HG03439 (cell line): ENCODE measurements at regions not wholly inside any gene's neighbourhood (a gene's known extent, or its start where the extent isn't known, plus 50 kb on each side); places are given as distances from the start of the nearest gene placed in this dataset.

Source experiments
- ATAC-seq: cut with Tn5 transposase; IDR thresholded peaks from one replicate; pipeline ENCODE4 v1.9.1; 2021; ENCODE audit warnings: mild to moderate bottlenecking, moderate library complexity; ENCODE audit not compliant: unreplicated experiment

DNA sequence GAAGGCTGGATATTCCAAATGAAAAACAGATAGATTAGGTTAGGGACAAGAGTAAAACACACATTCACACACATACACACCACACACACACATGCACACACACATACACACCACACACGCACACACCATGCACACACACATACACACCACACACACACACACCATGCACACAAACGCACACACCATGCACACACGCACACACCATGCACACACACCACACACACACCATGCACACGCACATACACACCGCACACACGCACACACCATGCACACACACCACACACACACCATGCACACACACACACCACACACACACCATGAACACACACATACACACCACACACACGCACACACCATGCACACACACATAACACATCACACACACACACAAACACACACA is 203.7 kb upstream of the ZFHX3 start:
- no peak for ATAC-seq

DNA sequence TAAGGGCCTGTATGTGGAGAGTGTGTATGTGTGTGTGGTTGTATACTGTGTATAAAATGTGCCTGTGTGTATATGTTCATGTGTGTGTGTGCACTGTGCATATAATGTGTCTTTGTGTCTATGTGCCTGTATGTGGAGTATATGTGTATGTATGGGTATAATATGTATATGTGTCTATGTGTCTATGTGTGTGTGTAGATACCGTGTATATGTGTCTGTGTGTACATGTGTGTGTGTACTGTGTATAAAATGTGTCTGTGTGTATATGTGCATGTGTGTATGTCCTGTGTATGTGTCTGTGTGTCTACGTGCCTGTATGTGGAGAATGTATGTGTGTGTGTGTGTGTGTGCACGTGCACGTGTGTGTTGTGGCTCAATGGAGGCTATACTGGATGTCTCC is 200.4 kb upstream of the ZFHX3 start:
- ATAC-seq = no peak

DNA sequence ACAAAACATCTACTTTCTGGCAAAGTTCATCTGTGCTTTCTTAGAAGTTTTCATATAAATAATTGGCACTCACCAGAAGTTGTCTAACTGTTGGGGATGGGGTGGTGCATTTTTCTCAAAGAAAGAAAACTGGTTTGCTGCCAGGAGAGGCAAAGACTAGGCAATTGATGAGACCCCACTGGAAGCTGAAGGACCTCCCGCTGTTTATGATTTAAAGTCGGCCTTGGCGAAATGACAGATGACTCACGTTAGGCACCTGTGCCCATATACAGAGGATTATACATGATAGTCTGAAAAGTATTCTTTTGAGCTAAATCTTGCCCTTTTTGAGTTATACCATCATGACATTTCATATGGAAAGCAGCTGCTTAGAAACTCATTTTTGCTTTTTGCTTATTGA is 193.0 kb upstream of the ZFHX3 start:
- no peak for ATAC-seq

DNA sequence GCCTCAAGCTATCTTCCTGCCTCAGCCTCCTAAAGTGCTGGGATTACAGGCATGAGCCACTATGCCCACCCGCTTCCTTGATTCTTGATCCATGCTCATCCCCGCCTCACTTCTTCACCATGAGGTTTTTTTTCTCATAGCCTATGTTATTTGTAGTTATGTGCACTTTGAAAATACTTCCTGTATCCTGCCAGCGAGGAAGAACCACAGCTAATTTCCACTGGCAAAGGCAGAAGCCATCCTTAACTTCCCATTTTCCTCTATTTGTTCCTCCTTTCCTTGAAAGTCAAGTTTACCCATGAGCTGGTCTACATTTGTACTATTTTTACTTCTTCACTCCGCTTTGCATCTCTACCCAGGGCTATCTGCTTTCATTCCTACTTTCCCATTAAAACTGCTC is 189.7 kb upstream of the ZFHX3 start:
- ATAC-seq = no peak

DNA sequence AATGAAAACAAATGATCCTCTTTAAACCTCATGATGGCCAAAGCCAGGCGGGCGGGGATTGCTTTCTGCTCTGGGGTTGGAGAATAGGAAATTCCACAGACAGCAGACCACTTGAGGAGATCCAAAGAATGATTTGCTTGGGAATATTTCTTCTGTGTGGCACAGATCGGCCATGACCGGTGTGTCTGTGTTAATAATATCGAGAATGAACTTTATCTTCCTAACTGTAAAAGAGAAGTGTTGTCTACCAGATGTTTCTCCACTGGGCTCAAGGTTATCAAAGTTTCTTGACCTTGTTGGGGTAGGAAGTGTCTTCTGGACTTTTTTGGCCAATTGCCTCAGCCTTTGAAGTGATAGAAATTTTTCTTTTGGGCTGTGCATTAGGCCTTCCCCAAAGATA is 186.6 kb upstream of the ZFHX3 start:
- ATAC-seq = no peak

DNA sequence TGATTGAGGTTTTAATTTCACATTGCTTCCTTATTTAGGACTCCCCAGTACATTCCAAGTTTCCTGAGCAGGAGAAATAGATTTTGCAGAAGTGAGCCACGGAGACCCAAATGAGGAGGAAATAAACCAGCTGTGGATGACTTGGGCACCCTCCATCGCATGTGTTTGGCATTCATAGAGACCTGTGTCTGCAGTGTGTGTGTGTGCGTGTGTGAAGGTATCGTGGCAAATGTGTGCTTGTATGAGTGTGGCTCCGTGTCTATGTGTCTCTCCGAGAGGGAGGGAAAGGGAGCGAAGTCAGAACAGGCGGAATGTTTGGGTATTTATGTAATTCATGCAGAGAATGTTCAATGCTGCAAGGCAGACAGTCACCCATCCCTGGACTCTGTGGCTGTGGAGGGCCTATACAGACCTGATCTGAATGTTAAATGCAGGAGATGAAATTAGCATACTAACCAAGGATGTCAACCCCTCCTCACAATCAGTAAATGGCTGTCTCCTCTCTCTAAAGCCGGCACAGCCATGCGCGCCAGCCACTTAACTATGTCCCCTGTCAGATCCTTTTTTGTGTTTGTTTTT is 186.0 kb upstream of the ZFHX3 start:
- ATAC-seq = no peak

DNA sequence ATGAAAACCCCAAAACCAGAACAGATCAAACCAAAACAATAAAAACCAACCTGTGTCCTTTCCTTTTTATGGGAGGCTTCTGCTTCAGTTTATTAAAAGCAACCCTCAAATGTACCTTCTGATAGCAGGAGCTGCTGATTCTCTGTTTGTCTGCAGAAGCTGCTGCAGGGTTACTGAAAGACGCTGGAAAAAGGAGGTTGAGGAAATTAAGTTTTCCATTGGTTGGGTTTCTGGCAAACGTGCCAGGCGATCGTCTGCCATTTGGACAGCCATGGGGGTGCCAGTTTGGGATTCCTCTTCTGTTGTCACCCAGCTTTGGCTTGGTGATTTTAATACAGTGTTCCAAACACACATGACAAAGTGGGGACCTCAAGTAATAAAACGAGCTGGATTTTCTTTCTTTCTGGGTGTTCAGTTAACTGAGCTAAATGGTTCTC is 185.4 kb upstream of the ZFHX3 start:
- no peak for ATAC-seq

DNA sequence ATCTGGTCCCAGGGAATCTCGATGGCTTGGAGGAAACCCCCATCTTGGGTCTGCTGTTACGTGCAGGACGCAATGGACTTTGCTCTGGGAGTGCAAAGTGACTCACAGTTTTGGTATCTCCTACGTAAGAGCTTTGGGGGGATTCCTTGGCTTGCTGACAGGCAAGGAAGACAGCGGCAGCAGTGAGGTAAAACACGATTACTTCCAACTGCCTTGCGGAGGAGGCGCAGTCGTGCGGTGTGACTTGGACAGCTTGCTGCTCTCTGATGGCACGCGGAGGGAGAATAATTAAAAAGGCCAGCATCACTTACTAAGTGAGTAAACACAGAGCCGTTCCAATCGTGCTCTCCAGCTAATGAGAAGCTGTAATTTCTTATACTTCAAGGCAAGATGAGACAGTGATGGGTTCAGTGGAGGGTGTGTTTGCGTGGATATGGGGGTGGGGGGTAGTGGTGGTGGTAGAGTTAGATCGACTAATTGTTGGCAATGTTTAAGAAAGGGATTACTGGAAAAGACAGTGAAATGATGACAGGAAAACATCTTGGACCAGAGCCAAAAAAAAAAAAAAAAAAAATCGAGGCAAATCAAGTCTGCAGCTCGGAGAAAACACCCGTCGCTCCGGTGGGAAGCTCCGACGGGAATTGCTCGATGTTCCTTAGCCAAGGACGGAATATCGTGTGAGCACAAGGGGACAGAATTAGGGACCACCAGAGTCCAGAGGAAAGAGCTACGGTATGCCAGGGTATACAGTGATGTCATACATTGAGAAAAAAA is 184.8 kb upstream of the ZFHX3 start:
- ATAC-seq = no peak

DNA sequence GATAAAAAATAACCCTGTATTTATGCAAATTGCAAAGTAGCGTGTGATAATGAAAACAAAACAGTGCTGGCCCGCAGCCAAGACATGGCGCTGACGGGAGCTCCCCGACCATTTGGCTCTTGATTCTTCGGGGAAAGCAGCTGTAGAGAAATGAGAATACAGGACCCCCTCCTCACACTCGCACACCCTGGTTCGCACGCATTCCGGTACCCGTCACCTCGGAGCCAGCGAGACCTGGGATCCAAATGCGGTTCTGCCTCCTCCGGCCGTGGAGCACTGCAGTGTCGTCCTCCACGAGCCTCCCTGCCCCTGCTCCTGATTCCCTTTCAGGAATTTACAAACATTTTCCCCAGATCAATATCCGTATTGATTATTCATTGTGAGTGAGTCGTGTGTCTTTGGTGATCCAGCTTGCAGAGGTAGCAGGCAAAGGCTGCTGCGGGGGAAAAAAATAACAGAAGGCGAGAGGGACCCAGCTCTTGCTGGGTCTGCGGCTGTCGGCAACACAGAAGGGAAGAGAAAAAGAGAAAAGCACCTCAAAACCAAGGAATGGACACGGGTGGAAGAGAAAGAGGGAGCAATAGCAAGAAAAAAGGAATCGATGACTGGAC is 184.1 kb upstream of the ZFHX3 start:
- no peak for ATAC-seq

DNA sequence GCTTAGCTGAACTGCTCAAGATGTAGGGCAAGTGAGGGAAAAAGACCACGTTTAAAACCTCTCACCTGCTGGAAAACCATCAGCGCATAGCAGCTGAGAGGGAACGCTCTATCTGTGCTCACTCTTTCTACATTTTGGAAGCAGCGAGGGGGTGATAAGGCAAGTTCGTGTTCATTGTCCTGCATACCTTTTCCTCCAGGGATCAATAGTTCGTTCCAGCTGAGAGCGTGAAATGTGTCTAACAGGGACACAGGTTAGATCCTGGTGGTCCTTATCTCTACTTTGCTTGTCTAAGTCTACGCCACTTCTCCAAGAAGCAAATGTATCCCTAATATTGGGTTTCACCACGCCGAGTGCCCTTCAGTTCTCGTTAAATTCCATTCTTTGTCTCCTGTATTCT is 183.5 kb upstream of the ZFHX3 start:
- no peak for ATAC-seq

DNA sequence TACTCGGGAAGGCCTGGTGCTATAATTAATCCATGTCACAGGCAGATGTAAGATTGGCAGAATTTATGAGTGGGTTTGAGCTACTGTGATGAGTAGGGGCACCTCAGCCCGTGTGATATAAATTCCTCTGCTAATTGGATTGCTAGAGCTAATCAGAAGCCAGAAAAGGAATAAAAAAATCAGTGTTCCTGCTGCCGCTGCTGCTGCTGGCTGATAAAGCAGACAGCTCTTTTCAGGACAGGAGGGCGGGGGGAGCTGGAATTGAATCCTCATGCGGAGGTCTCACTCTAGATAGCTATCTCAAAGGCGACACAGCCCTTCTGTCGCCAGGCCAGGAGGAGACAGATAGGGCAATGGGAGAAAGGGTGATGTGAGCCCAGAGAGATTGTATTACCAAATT is 182.7 kb upstream of the ZFHX3 start:
- no peak for ATAC-seq

DNA sequence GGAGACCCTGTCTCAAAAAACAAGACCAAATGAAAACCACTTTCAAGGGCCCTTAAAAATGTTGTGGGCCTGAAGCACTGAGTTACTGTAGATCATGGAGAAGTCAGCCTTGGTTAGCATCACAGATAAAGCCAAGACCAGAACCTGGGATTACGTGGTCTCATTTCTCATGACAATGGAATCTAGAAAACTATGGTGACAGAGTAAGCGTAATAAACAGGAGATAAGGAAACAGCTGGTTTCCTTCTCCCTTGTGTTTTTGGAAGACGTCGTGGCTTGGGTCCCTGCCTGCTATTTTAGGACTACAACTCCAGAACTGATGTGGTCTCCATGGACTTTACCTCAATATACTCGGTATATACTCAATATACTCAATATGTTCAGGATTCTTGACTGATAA is 180.7 kb upstream of the ZFHX3 start:
- no peak for ATAC-seq

DNA sequence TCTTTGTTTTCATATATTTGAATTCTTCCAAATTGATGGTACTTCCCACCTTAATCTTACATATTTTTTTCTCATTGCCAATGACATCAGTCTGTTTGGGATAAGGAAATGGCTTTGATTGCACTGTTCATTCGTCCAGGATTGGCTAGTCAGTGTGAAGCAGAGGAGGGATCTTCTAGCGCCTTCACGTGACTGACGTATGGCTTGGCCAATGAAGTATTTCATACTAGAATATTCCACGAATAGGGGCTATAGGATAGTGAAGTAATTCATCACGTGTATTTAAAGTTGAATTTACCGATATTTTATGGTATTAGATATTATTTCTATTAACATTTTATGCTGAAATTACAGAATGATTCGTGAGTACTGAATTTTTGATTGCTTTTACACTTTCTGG is 178.7 kb upstream of the ZFHX3 start:
- no peak for ATAC-seq

DNA sequence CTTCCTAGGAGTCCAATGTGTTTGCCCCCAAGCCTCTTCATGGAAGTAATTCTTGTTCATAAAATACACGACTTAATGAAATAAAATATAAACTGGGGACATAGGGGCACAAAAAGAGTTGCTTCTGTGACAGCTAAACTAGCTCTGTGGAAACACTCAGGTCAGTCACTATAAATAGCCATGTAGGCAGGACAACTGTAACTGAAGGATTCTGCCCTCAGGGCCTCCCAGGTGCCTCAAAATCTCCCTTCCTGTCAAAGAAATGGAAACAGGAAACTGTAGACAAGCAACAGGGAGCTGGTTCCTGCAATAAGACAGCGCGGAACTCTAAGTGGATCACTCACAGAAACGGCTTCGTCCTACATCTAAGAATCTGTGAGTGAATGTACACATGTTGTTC is 178.1 kb upstream of the ZFHX3 start:
- no peak for ATAC-seq

DNA sequence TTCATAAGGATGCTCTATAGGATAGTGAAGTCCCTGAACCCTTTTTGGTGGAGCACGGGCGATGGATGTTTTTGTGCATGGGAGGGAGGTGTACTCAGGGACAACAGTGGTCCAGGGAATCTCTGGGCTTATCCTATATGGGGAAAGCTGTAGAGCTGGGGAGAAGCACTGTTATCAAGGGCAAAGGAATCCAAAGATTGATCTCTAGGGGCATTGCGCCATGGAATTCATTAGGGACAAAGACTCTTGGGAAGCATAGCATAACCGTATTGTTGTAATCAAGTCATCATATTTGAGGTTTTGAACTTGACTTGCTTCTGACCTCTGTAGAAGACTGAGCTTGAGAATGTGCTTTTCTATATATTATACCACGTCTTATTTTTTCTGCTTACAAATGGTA is 172.9 kb upstream of the ZFHX3 start:
- no peak for ATAC-seq

DNA sequence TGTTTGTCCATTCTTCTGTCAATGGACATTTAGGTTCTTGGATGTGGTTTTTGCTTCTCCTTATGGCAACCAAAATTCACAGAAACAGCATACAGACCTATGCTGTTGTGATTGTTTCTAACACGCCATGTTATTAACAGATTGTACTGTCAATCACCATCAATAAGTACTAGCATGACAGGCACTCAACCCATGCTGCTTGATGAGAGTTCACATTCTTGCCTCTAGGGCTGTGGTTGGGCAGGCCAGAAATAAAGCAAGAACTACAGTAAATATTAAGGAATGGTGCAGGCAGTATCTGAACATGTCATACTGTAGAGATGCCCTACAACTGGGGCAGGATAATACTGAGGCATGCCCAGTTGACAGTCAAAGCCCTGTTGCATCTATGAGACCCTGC is 171.2 kb upstream of the ZFHX3 start:
- no peak for ATAC-seq

DNA sequence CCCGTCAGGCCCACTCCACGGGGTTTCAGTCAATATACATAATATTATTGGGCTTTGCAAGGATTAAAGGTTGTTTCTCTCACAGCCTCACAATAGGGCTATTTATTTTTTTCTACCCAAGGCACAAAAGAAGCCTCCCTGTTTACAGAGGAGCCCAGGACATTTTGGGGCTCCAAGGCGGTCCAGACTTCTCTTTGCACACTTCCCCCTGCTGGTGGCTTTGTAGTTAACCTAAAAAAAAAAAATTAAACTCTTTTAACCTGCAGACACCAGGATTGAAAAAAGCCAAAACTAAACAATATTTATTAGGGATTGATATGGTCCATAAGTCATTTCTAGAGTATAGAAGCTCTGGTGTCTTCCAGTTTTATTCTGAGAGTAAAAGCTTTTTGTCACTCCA is 169.7 kb upstream of the ZFHX3 start:
- ATAC-seq = no peak

DNA sequence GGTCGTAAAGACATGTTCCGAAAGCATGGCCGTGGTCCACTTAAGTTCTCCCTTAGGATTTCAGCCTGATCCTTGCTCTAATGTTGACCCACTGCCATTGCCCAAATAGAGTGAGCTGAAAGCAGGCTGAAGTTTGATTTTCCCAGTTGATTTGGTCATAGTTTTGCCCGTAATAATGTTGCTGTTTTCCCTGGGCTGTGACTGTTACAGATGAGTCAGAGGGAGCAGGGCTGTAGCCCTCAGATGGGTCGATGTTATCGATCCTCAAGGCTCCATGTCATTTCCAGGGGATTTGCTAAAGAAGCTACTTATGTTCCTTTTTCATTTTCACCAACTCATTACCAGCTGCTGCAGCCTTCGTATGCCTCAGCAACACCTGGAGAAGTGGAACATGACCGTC is 169.0 kb upstream of the ZFHX3 start:
- ATAC-seq = no peak

DNA sequence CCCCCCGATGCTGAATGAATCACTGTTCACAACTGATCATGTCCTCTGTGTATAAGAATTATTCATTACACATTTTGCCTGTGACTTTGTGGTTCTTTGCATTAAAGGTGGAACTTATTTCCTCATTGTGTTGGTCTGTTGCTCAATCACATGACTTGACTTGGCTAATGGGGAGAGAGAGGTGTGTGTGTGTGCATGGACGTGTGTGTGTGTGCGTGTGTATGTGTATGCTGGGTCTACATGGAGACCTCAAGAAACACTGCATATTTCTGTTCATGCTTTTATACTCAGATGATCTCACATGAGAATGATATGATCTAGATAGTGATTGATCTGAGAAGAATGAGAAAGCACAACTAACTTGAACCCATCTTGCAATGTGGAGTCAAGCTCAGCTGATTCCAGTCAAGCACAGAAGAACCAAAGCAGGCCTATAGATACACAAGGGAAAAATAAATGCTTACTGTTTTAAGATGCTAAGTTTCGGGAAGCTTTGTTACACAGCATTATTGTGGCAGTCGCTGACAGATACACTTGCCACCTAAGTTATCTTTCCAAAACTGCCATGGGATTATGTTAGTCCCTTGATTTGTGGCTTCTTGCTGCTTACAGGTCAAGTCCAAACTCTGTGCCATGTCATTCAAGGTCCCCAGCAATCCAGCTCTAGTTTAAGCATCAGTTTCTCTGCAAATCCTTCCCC is 167.9 kb upstream of the ZFHX3 start:
- ATAC-seq = no peak

DNA sequence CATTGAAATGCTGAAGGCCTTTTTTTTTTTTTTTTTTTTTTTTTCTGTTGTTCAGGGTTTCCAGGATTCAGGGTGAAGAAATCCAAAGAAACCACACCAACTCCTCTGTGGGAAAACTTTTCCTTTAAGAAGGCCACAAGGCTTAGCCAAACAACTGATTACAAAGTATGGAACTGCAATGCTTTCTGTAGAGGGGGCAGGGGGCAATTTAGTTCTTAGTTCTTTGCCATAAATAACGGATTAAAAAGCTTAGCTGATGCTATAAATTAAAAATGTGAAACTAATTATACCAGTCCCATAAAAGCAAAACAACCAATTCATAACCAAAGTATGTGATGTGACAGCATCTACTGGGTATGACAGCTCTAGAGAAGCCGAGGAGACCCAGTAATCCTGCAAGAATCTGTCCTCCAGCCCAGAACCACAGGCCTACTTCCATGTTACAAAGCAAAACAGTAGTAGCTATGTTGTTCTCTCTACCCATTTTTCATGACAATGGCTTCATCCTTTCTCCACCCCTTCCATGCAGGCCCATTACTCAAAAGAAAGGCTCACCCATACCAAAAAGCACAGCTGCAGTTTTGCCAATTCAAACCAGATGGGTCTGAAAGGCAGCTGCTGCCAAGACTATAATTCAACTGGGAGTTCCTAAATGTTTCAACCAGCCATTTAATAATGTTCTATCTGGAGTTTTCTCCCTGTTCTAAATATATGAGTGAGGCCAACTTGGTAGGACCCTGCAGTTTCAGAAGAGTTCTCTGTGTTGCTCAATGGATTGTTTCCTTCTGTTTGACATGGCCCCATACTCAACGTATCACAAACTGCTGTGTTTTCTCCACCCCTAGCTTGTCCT is 167.1 kb upstream of the ZFHX3 start:
- no peak for ATAC-seq
